ENCODE measurements at regions not wholly inside any gene's neighbourhood (a gene's known extent, or its start where the extent isn't known, plus 50 kb on each side); places are given as distances from the start of the nearest gene placed in this dataset.

- H4K20me1 ChIP-seq (ENCODE audit: insufficient read depth): no peaks in the 10 kb centered on the region
- no peaks in the 10 kb centered on the region for H3K9me2 ChIP-seq (ENCODE audit: insufficient read depth)
- no peak for DNase-seq (ENCODE audit: low read depth, low spot score)
- POLR2A ChIA-PET: interaction anchor here (1.0 kb wide), 1 partner anchor 42 kb away, joined by 3 read pairs; no protein-coding TSS in a partner anchor
- no peaks in the 10 kb centered on the region for H3K9me3 ChIP-seq (ENCODE audit: control insufficient read depth in 1 of 2, insufficient read depth in 1 of 2, low read depth in 1 of 2, low read length in 2 of 2)
- no peak overlapping the region for H3K4me2 ChIP-seq (ENCODE audit: low read length)
- CTCF ChIA-PET: no interaction called here
- no peak overlapping the region for H3K27ac ChIP-seq (ENCODE audit: low read depth, low read length)
- H3K9ac ChIP-seq (ENCODE audit: low read length): no peak overlapping the region
- H3K4me3 ChIP-seq (replicated peaks in 1 of 2; ENCODE audit: low read depth in 1 of 2, low read length in 2 of 2): no peak overlapping the region
- H2AFZ ChIP-seq (ENCODE audit: low read depth, low read length, poor library complexity, severe bottlenecking): no peak overlapping the region
- TF ChIP-seq SIN3A (IDR thresholded peaks at IDR 0.05; ENCODE audit: low read depth) (no peak), POLR2A (IDR thresholded peaks at IDR 0.05; ENCODE audit: borderline replicate concordance, extremely low read depth, insufficient read depth, insufficient read length) (no peak), ZNF274 (IDR thresholded peaks at IDR 0.05; ENCODE audit: low read depth, low read length) (no peak), ZFX (IDR thresholded peaks at IDR 0.05) (no peak), CTCF (IDR thresholded peaks at IDR 0.05 in 2 of 3, conservative IDR thresholded peaks at IDR 0.05 in 1 of 3; ENCODE audit: borderline replicate concordance in 1 of 3, insufficient read depth in 1 of 3, low read depth in 2 of 3, low read length in 2 of 3) (no peak), EGR1 (IDR thresholded peaks at IDR 0.05; ENCODE audit: low read depth) (no peak), EZH2 (IDR thresholded peaks at IDR 0.05) (no peak), TCF7L2 (IDR thresholded peaks at IDR 0.05; ENCODE audit: borderline replicate concordance, extremely low read depth, insufficient read depth, insufficient read length) (no peak)
- no peaks in the 10 kb centered on the region for H3K27me3 ChIP-seq (ENCODE audit: insufficient read depth, low read length)
- RAD21 ChIA-PET (ENCODE audit: low non-redundant PET in 1 of 2, low total read pairs in 2 of 2, uncharacterized antibody in 2 of 2, unreplicated experiment in 2 of 2): no interaction called here
- H3K36me3 ChIP-seq (ENCODE audit: control insufficient read depth in 1 of 2, insufficient read depth in 2 of 2, low read length in 2 of 2): no peaks in the 10 kb centered on the region
- intact Hi-C loops (cut with micrococcal nuclease): no loop called here
- no peak for ATAC-seq
- H3K4me1 ChIP-seq (ENCODE audit: control insufficient read depth in 1 of 2, insufficient read depth in 2 of 2, low read length in 2 of 2): no peaks in the 10 kb centered on the region
- H3K79me2 ChIP-seq (ENCODE audit: insufficient read depth, low read length): no peaks in the 10 kb centered on the region
- BruUV-seq (replicated peaks): no TSS peak
Measured at GRCh38 chr4:180491210-180491609, 1752.0 kb upstream of the TENM3 start.

- TF ChIP-seq ZNF274 (IDR thresholded peaks at IDR 0.05; ENCODE audit: low read depth, low read length) (no peak), FOSL1 (IDR thresholded peaks at IDR 0.05; ENCODE audit: low read depth) (no peak), EGR1 (IDR thresholded peaks at IDR 0.05; ENCODE audit: low read depth) (no peak), REST (IDR thresholded peaks at IDR 0.05; ENCODE audit: low read depth) (no peak), EZH2 (IDR thresholded peaks at IDR 0.05) (no peak), CBX3 (IDR thresholded peaks at IDR 0.05; ENCODE audit: low read depth) (no peak)
- Histone ChIP-seq H3K4me2 (ENCODE audit: low read length) (no peak overlapping the region), H3K4me1 (ENCODE audit: control insufficient read depth in 1 of 2, insufficient read depth in 2 of 2, low read length in 2 of 2) (no peaks in the 10 kb centered on the region), H2AFZ (ENCODE audit: low read depth, low read length, poor library complexity, severe bottlenecking) (no peak overlapping the region), H3K9ac (ENCODE audit: low read length) (no peak overlapping the region), H3K9me3 (ENCODE audit: control insufficient read depth in 1 of 2, insufficient read depth in 1 of 2, low read depth in 1 of 2, low read length in 2 of 2) (no peaks in the 10 kb centered on the region), H3K4me3 (replicated peaks in 1 of 2; ENCODE audit: low read depth in 1 of 2, low read length in 2 of 2) (no peak overlapping the region), H3K27ac (ENCODE audit: low read depth, low read length) (no peak overlapping the region), H3K9me2 (ENCODE audit: insufficient read depth) (no peaks in the 10 kb centered on the region), H3K27me3 (ENCODE audit: insufficient read depth, low read length) (no peaks in the 10 kb centered on the region), H3K36me3 (ENCODE audit: control insufficient read depth in 1 of 2, insufficient read depth in 2 of 2, low read length in 2 of 2) (no peaks in the 10 kb centered on the region), H3K79me2 (ENCODE audit: insufficient read depth, low read length) (no peaks in the 10 kb centered on the region), H4K20me1 (ENCODE audit: insufficient read depth) (no peaks in the 10 kb centered on the region)
- POLR2A ChIA-PET: no interaction called here
- no peak for ATAC-seq
- BruUV-seq (replicated peaks): no TSS peak
- RAD21 ChIA-PET (ENCODE audit: low non-redundant PET in 1 of 2, low total read pairs in 2 of 2, uncharacterized antibody in 2 of 2, unreplicated experiment in 2 of 2): no interaction called here
- CTCF ChIA-PET: no interaction called here
- no peak for DNase-seq (ENCODE audit: low read depth, low spot score)
- intact Hi-C loops (cut with micrococcal nuclease): no loop called here
Measured at GRCh38 chr4:180493299-180493698, 1749.9 kb upstream of the TENM3 start.

Data from HCT116 (cell line).